HepG2 (cell line): ENCODE measurements at regions not wholly inside any gene's neighbourhood (a gene's known extent, or its start where the extent isn't known, plus 50 kb on each side); places are given as distances from the start of the nearest gene placed in this dataset.

ENCODE experiments used
- ATAD3A ChIP-seq: sonication (generic); formaldehyde crosslinking; IDR thresholded peaks from 2 replicates; pipeline ENCODE4 v1.4.0; 2020; ENCODE audit warnings: missing genetic modification reagents
- ATF1 ChIP-seq: IDR thresholded peaks from 2 replicates; pipeline ENCODE4 v1.6.1; 2016; ENCODE audit warnings: mild to moderate bottlenecking, control low read depth
- DNMT3B ChIP-seq: conservative IDR thresholded peaks from 2 replicates; pipeline ENCODE4 v1.6.1; 2016; ENCODE audit warnings: missing biosample characterization, control low read depth
- ESRRA ChIP-seq: sonication (generic); formaldehyde crosslinking; IDR thresholded peaks from 2 replicates; pipeline ENCODE4 v1.5.1; 2020; ENCODE audit warnings: mild to moderate bottlenecking, low read depth, missing genetic modification reagents
- GATAD1 ChIP-seq: IDR thresholded peaks from 2 replicates; pipeline ENCODE4 v1.6.1; 2016; ENCODE audit warnings: missing genetic modification reagents, missing compliant biosample characterization
- GPN1 ChIP-seq: sonication (generic); formaldehyde crosslinking; IDR thresholded peaks from 2 replicates; pipeline ENCODE4 v1.5.1; 2020; ENCODE audit warnings: missing genetic modification reagents, borderline replicate concordance
- KDM4B ChIP-seq: sonication (generic); formaldehyde crosslinking; IDR thresholded peaks from 2 replicates; pipeline ENCODE4 v1.4.0; 2020; ENCODE audit warnings: missing genetic modification reagents
- NFKBIZ ChIP-seq: IDR thresholded peaks from 2 replicates; pipeline ENCODE4 v1.6.1; 2018; ENCODE audit warnings: missing genetic modification reagents, missing compliant biosample characterization
- PHF20 ChIP-seq: sonication (generic); formaldehyde crosslinking; IDR thresholded peaks from 2 replicates; pipeline ENCODE4 v1.5.0; 2020; ENCODE audit warnings: mild to moderate bottlenecking, missing genetic modification reagents
- REPIN1 ChIP-seq: sonication (generic); formaldehyde crosslinking; IDR thresholded peaks from 2 replicates; pipeline ENCODE4 v1.8.0; 2022; ENCODE audit warnings: missing genetic modification reagents, low read depth, mild to moderate bottlenecking, borderline replicate concordance
- SP5 ChIP-seq: IDR thresholded peaks from 2 replicates; pipeline ENCODE4 v1.6.1; 2016; ENCODE audit warnings: low read depth, borderline replicate concordance
- THAP11 ChIP-seq: IDR thresholded peaks from 2 replicates; pipeline ENCODE4 v1.6.1; 2016; ENCODE audit warnings: missing biosample characterization, missing genetic modification reagents
- ZBTB21 ChIP-seq: sonication (generic); formaldehyde crosslinking; IDR thresholded peaks from 2 replicates; pipeline ENCODE4 v1.4.0; 2020; ENCODE audit warnings: missing genetic modification reagents
- ZFP90 ChIP-seq: sonication (generic); formaldehyde crosslinking; IDR thresholded peaks from 2 replicates; pipeline ENCODE4 v1.8.0; 2022; ENCODE audit warnings: missing genetic modification reagents, mild to moderate bottlenecking, inconsistent platforms, borderline replicate concordance
- ZNF124 ChIP-seq: sonication (generic); formaldehyde crosslinking; IDR thresholded peaks from 2 replicates; pipeline ENCODE4 v1.4.0; 2020; ENCODE audit warnings: missing genetic modification reagents
- ZNF224 ChIP-seq: sonication (generic); formaldehyde crosslinking; IDR thresholded peaks from 2 replicates; pipeline ENCODE4 v1.5.0; 2020; ENCODE audit warnings: mild to moderate bottlenecking, missing genetic modification reagents
- ZNF230 ChIP-seq: sonication (generic); formaldehyde crosslinking; IDR thresholded peaks from 2 replicates; pipeline ENCODE4 v1.4.0; 2020; ENCODE audit warnings: mild to moderate bottlenecking, missing genetic modification reagents
- ZNF383 ChIP-seq: sonication (generic); formaldehyde crosslinking; IDR thresholded peaks from 2 replicates; pipeline ENCODE4 v1.4.0; 2020; ENCODE audit warnings: missing genetic modification reagents, mild to moderate bottlenecking, borderline replicate concordance
- ZNF672 ChIP-seq: sonication (generic); formaldehyde crosslinking; IDR thresholded peaks from 2 replicates; pipeline ENCODE4 v1.8.1; 2022; ENCODE audit warnings: missing genetic modification reagents
- ZNF747 ChIP-seq: sonication (generic); formaldehyde crosslinking; IDR thresholded peaks from 2 replicates; pipeline ENCODE4 v1.8.1; 2023; ENCODE audit warnings: missing genetic modification reagents, mild to moderate bottlenecking, borderline replicate concordance
- TF ChIP-seq, protein P1 (sequence below): sonication (generic); formaldehyde crosslinking; IDR thresholded peaks from 2 replicates; pipeline ENCODE4 v1.8.1; 2022; ENCODE audit warnings: low read depth, mild to moderate bottlenecking, missing genetic modification reagents
- TF ChIP-seq, protein P2 (sequence below): sonication (generic); formaldehyde crosslinking; IDR thresholded peaks from 2 replicates; pipeline ENCODE4 v1.5.0; 2020; ENCODE audit warnings: missing genetic modification reagents
- TF ChIP-seq, protein P3 (sequence below): IDR thresholded peaks from 2 replicates; pipeline ENCODE4 v1.6.1; 2016; ENCODE audit warnings: low read depth, control low read depth
- TF ChIP-seq, protein P4 (sequence below): sonication (generic); formaldehyde crosslinking; conservative IDR thresholded peaks from 2 replicates; pipeline ENCODE4 v1.4.0; 2020; ENCODE audit warnings: missing genetic modification reagents

DNA sequence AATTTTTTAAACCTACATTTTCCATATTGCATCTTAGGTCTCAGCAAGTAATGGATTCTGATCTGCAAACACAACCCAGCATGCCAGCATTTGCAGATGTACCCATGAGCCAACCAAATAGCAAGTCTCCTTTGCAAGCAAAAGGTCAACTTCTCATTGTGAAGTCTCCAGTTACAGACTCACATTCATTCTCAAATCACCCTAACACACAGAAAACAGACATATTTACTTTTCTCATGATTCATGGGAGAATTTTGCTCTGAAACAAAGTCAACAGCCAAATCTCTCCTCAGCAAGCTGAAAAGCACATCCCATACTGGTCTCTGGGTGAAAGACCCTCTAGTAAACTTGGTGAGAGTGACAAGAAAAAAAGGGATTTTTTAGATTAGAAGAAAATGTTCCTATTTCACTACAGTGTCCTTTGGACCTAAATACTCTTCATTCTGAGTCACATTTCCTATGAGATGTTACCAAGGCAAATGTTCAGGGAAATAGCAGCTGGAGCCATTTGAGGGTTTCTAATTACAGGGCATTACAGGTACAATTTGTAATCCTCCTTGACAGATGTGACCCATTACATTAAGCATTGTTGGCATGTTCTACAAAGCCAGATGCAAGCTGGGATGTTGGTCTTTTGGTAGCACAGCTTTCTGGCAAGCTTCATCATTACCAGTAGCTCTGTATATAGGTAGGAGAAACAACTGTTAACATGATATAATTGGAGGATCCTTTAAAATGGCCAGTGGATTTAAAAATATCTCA lies 383.3 kb downstream of the SMARCA1 start (continued):
- TF ChIP-seq ZNF672 (CRISPR knock-in tag) (no peak), ATAD3A (CRISPR knock-in tag) (no peak), ZNF747 (CRISPR knock-in tag) (no peak), ATF1 (CRISPR knock-in tag) (no peak), ZNF383 (no peak), ZNF230 (CRISPR knock-in tag) (no peak), ZBTB21 (no peak), SP5 (CRISPR knock-in tag) (no peak), DNMT3B (no peak), KDM4B (no peak), ZFP90 (CRISPR knock-in tag) (no peak), PHF20 (no peak), GATAD1 (CRISPR knock-in tag) (no peak), ESRRA (0 out of 2 replicates have a peak, but pooled peaks have one; percentile 23), THAP11 (peak; percentile 43), REPIN1 (no peak), GPN1 (CRISPR knock-in tag) (no peak), ZNF224 (CRISPR knock-in tag) (no peak), ZNF124 (CRISPR knock-in tag) (no peak), NFKBIZ (CRISPR knock-in tag) (no peak)
- TF ChIP-seq, protein P1, sequence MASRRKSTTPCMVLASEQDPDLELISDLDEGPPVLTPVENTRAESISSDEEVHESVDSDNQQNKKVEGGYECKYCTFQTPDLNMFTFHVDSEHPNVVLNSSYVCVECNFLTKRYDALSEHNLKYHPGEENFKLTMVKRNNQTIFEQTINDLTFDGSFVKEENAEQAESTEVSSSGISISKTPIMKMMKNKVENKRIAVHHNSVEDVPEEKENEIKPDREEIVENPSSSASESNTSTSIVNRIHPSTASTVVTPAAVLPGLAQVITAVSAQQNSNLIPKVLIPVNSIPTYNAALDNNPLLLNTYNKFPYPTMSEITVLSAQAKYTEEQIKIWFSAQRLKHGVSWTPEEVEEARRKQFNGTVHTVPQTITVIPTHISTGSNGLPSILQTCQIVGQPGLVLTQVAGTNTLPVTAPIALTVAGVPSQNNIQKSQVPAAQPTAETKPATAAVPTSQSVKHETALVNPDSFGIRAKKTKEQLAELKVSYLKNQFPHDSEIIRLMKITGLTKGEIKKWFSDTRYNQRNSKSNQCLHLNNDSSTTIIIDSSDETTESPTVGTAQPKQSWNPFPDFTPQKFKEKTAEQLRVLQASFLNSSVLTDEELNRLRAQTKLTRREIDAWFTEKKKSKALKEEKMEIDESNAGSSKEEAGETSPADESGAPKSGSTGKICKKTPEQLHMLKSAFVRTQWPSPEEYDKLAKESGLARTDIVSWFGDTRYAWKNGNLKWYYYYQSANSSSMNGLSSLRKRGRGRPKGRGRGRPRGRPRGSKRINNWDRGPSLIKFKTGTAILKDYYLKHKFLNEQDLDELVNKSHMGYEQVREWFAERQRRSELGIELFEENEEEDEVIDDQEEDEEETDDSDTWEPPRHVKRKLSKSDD (CRISPR knock-in tag), result no peak
- TF ChIP-seq, protein P2, sequence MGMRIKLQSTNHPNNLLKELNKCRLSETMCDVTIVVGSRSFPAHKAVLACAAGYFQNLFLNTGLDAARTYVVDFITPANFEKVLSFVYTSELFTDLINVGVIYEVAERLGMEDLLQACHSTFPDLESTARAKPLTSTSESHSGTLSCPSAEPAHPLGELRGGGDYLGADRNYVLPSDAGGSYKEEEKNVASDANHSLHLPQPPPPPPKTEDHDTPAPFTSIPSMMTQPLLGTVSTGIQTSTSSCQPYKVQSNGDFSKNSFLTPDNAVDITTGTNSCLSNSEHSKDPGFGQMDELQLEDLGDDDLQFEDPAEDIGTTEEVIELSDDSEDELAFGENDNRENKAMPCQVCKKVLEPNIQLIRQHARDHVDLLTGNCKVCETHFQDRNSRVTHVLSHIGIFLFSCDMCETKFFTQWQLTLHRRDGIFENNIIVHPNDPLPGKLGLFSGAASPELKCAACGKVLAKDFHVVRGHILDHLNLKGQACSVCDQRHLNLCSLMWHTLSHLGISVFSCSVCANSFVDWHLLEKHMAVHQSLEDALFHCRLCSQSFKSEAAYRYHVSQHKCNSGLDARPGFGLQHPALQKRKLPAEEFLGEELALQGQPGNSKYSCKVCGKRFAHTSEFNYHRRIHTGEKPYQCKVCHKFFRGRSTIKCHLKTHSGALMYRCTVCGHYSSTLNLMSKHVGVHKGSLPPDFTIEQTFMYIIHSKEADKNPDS (CRISPR knock-in tag), result no peak
- TF ChIP-seq, protein P3, sequence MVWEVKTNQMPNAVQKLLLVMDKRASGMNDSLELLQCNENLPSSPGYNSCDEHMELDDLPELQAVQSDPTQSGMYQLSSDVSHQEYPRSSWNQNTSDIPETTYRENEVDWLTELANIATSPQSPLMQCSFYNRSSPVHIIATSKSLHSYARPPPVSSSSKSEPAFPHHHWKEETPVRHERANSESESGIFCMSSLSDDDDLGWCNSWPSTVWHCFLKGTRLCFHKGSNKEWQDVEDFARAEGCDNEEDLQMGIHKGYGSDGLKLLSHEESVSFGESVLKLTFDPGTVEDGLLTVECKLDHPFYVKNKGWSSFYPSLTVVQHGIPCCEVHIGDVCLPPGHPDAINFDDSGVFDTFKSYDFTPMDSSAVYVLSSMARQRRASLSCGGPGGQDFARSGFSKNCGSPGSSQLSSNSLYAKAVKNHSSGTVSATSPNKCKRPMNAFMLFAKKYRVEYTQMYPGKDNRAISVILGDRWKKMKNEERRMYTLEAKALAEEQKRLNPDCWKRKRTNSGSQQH, result no peak
- TF ChIP-seq, protein P4, sequence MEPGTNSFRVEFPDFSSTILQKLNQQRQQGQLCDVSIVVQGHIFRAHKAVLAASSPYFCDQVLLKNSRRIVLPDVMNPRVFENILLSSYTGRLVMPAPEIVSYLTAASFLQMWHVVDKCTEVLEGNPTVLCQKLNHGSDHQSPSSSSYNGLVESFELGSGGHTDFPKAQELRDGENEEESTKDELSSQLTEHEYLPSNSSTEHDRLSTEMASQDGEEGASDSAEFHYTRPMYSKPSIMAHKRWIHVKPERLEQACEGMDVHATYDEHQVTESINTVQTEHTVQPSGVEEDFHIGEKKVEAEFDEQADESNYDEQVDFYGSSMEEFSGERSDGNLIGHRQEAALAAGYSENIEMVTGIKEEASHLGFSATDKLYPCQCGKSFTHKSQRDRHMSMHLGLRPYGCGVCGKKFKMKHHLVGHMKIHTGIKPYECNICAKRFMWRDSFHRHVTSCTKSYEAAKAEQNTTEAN, result 0 out of 2 replicates have a peak, but pooled peaks have one; percentile 42
